ENCODE measurements at regions not wholly inside any gene's neighbourhood (a gene's known extent, or its start where the extent isn't known, plus 50 kb on each side); places are given as distances from the start of the nearest gene placed in this dataset.
A peak's percentile ranks its signal among the peaks of the same experiment; 100 is the strongest.

DNA sequence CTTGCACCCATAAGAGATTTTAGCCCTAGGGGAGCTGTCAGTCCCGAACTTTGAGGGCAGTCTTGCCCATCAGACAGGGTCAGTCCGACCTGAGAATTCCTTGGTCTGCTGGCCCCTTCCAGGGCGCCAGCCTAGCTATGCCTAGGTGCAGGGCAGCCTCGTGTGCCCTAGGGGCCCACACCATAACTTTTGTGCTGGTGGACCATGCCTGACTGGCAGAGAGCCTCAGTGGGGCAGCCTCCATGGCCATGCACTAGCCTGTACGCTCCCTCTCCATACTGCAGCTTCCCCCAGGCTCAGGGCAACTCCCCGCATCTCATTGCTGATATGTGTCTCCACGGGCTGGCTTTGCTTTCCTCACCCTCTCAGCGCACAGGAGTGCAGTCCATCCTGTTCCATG is 835.8 kb upstream of the ALCAM start:
- Histone ChIP-seq H3K4me3 (ENCODE audit: low read depth, low read length) (no peak overlapping the region), H3K9me3 (ENCODE audit: severe bottlenecking) (no peaks in the 10 kb centered on the region), H3K27me3 (ENCODE audit: insufficient read depth, low read depth, severe bottlenecking) (no peaks in the 10 kb centered on the region), H3K36me3 (no peaks in the 10 kb centered on the region), H3K27ac (no peak overlapping the region)
- TF ChIP-seq, protein P1, sequence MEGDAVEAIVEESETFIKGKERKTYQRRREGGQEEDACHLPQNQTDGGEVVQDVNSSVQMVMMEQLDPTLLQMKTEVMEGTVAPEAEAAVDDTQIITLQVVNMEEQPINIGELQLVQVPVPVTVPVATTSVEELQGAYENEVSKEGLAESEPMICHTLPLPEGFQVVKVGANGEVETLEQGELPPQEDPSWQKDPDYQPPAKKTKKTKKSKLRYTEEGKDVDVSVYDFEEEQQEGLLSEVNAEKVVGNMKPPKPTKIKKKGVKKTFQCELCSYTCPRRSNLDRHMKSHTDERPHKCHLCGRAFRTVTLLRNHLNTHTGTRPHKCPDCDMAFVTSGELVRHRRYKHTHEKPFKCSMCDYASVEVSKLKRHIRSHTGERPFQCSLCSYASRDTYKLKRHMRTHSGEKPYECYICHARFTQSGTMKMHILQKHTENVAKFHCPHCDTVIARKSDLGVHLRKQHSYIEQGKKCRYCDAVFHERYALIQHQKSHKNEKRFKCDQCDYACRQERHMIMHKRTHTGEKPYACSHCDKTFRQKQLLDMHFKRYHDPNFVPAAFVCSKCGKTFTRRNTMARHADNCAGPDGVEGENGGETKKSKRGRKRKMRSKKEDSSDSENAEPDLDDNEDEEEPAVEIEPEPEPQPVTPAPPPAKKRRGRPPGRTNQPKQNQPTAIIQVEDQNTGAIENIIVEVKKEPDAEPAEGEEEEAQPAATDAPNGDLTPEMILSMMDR (IDR thresholded peaks at IDR 0.05; ENCODE audit: low read depth, low read length), result no peak
- no peak for DNase-seq

DNA sequence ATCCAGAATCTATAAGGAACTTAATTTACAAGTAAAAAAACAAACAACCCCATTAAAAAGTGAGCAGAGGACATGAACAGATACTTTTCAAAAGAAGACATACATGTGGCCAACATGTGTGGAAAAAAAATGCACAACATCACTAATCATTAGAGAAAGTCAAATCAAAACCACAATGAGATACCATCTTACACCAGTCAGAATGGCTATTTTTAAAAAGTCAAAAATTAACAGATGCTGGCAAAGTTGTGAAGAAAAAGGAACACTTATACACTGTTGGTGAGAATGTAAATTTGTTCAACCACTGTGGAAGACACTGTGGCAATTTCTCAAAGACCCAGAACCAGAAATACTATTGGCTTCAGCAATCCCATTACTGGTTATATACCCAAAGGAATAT is 830.0 kb upstream of the ALCAM start:
- H3K9me3 ChIP-seq (ENCODE audit: severe bottlenecking), result no peaks in the 10 kb centered on the region
- H3K4me3 ChIP-seq (ENCODE audit: low read depth, low read length), result no peak overlapping the region
- no peak overlapping the region for H3K27ac ChIP-seq
- no peaks in the 10 kb centered on the region for H3K27me3 ChIP-seq (ENCODE audit: insufficient read depth, low read depth, severe bottlenecking)
- TF ChIP-seq, protein P1 (IDR thresholded peaks at IDR 0.05; ENCODE audit: low read depth, low read length), result no peak
- H3K36me3 ChIP-seq, result no peaks in the 10 kb centered on the region
- DNase-seq, result no peak

GRCh38 chr3:104537323-104537722 is 829.4 kb upstream of the ALCAM start:
- H3K36me3 ChIP-seq, result no peaks in the 10 kb centered on the region
- TF ChIP-seq, protein P1 (IDR thresholded peaks at IDR 0.05; ENCODE audit: low read depth, low read length), result no peak
- H3K9me3 ChIP-seq (ENCODE audit: severe bottlenecking), result no peaks in the 10 kb centered on the region
- no peaks in the 10 kb centered on the region for H3K27me3 ChIP-seq (ENCODE audit: insufficient read depth, low read depth, severe bottlenecking)
- no peak overlapping the region for H3K27ac ChIP-seq
- no peak for DNase-seq
- no peak overlapping the region for H3K4me3 ChIP-seq (ENCODE audit: low read depth, low read length)

GRCh38 chr3:104546301-104546700 is 820.4 kb upstream of the ALCAM start:
- peak overlapping the region; percentile 2; the same call in 1 of the 2 replicates for H3K27ac ChIP-seq
- H3K36me3 ChIP-seq, result no peaks in the 10 kb centered on the region
- DNase-seq, result peak; percentile 42
- no peaks in the 10 kb centered on the region for H3K27me3 ChIP-seq (ENCODE audit: insufficient read depth, low read depth, severe bottlenecking)
- H3K9me3 ChIP-seq (ENCODE audit: severe bottlenecking), result no peaks in the 10 kb centered on the region
- no peak overlapping the region for H3K4me3 ChIP-seq (ENCODE audit: low read depth, low read length)
- TF ChIP-seq, protein P1 (IDR thresholded peaks at IDR 0.05; ENCODE audit: low read depth, low read length), result no peak

GRCh38 chr3:104547031-104547430 is 819.7 kb upstream of the ALCAM start:
- DNase-seq, result no peak
- no peaks in the 10 kb centered on the region for H3K9me3 ChIP-seq (ENCODE audit: severe bottlenecking)
- no peak overlapping the region for H3K4me3 ChIP-seq (ENCODE audit: low read depth, low read length)
- H3K36me3 ChIP-seq, result no peaks in the 10 kb centered on the region
- no peak overlapping the region for H3K27ac ChIP-seq
- TF ChIP-seq, protein P1 (IDR thresholded peaks at IDR 0.05; ENCODE audit: low read depth, low read length), result no peak
- H3K27me3 ChIP-seq (ENCODE audit: insufficient read depth, low read depth, severe bottlenecking), result no peaks in the 10 kb centered on the region

DNA sequence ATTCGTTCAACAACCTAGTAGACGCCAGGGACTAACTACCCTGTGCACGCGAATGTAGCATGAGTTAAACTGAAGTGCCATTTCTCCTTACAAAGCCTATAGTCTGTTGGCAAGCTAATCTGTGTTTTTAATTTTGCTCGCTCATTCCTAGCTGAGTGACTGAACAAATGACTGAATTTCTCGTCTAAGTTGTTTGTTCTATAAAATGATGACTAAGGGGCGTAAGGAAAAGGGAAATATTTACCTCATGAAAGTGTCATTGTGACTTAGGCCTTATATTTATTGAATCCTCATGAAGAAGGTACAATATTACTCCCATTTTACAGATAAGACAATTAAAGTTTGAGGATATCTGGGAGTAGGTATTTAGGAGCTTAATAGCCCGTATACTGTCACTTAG is 818.3 kb upstream of the ALCAM start:
- H3K27ac ChIP-seq, result no peak overlapping the region
- H3K27me3 ChIP-seq (ENCODE audit: insufficient read depth, low read depth, severe bottlenecking), result no peaks in the 10 kb centered on the region
- TF ChIP-seq, protein P1 (IDR thresholded peaks at IDR 0.05; ENCODE audit: low read depth, low read length), result no peak
- no peak overlapping the region for H3K4me3 ChIP-seq (ENCODE audit: low read depth, low read length)
- H3K9me3 ChIP-seq (ENCODE audit: severe bottlenecking), result no peaks in the 10 kb centered on the region
- no peaks in the 10 kb centered on the region for H3K36me3 ChIP-seq
- DNase-seq, result no peak
